H1 (cell line): ENCODE measurements at regions not wholly inside any gene's neighbourhood (a gene's known extent, or its start where the extent isn't known, plus 50 kb on each side); places are given as distances from the start of the nearest gene placed in this dataset.

Source experiments
- CTCF ChIA-PET: fragments of 300-600 bp; sonication (Branson Sonifier 250); formaldehyde crosslinking; loops from one replicate; lab custom pipeline; 2021; ENCODE audit not compliant: partially characterized antibody; lab: Charles Lee
- POLR2A ChIA-PET: fragments of 300-600 bp; sonication (Branson Sonifier 250); formaldehyde crosslinking; loops from one replicate; lab custom pipeline; 2021; ENCODE audit warnings: inconsistent platforms; ENCODE audit not compliant: partially characterized antibody; lab: Charles Lee
- DNase-seq, 2 experiments: peaks; one replicate each; pipeline versions ENCODE4 v3.0.0 to v3.0.0-alpha.2; 2010 to 2022; ENCODE audit warnings: low spot score in 2 of 2, low read depth in 1 of 2, mixed read lengths in 1 of 2
- FAIRE-seq: peaks from 2 replicates; lab custom pipeline; 2011; peaks lifted over from hg19 to GRCh38; lab: Jason Lieb, UNC
- H2AFZ ChIP-seq: 2 replicates; pipeline ENCODE4 v1.8.1; 2012; ENCODE audit warnings: low read length, inconsistent platforms
- H2AK5ac ChIP-seq: 2 replicates; pipeline ENCODE4 v1.6.1; 2013; ENCODE audit warnings: low read depth, low read length
- H2BK120ac ChIP-seq: replicated peaks from 2 replicates; pipeline ENCODE3; 2013; ENCODE audit warnings: low read depth, low read length, inconsistent platforms
- H2BK12ac ChIP-seq: 2 replicates; pipeline ENCODE4 v1.6.1; 2013; ENCODE audit warnings: low read depth, low read length
- H2BK15ac ChIP-seq: 2 replicates; pipeline ENCODE4 v1.6.1; 2013; ENCODE audit warnings: low read length
- H2BK20ac ChIP-seq: 2 replicates; pipeline ENCODE4 v1.6.1; 2013; ENCODE audit warnings: low read length
- H2BK5ac ChIP-seq: 2 replicates; pipeline ENCODE4 v1.6.1; 2013; ENCODE audit warnings: low read depth, low read length
- H3K14ac ChIP-seq: 2 replicates; pipeline ENCODE4 v1.6.1; 2013; ENCODE audit warnings: inconsistent platforms; ENCODE audit not compliant: insufficient read length
- H3K18ac ChIP-seq: 2 replicates; pipeline ENCODE4 v1.6.1; 2013; ENCODE audit warnings: low read length; ENCODE audit errors: extremely low read depth
- H3K23ac ChIP-seq: 2 replicates; pipeline ENCODE4 v1.6.1; 2013; ENCODE audit warnings: inconsistent platforms; ENCODE audit not compliant: insufficient read length
- H3K23me2 ChIP-seq: 2 replicates; pipeline ENCODE4 v1.6.1; 2013; ENCODE audit warnings: low read depth, low read length
- H3K27ac ChIP-seq: 2 replicates; pipeline ENCODE4 v1.6.1; 2011; ENCODE audit warnings: low read depth, low read length, inconsistent platforms
- H3K27me3 ChIP-seq, 4 experiments: replicated peaks in 1 of 4; 1 replicate in 1 of 4; 2 replicates in 3 of 4; pipeline versions ENCODE4 v1.6.1 to v1.8.1; 2011 to 2013; ENCODE audit warnings: low read length in 3 of 4, mild to moderate bottlenecking in 3 of 4, inconsistent platforms in 2 of 4, mixed read lengths in 2 of 4, moderate library complexity in 1 of 4; ENCODE audit not compliant: control insufficient read depth in 3 of 4, insufficient read depth in 3 of 4; ENCODE audit errors: extremely low read depth in 1 of 4
- H3K36me3 ChIP-seq, 4 experiments: 2 replicates each; pipeline versions ENCODE4 v1.6.1 to v1.8.1; 2011 to 2013; ENCODE audit warnings: mild to moderate bottlenecking in 4 of 4, low read length in 3 of 4, moderate library complexity in 2 of 4, control low read depth in 1 of 4, inconsistent platforms in 1 of 4; ENCODE audit not compliant: insufficient read depth in 4 of 4, control insufficient read depth in 2 of 4
- H3K4ac ChIP-seq: replicated peaks from 2 replicates; pipeline ENCODE3; 2013; ENCODE audit warnings: low read length, low read depth, mixed read lengths, inconsistent platforms; ENCODE audit not compliant: insufficient read length
- H3K4me1 ChIP-seq, 4 experiments: replicated peaks in 1 of 4; 1 replicate in 1 of 4; 2 replicates in 3 of 4; pipeline versions ENCODE4 v1.6.1 to v1.8.1; 2011 to 2013; ENCODE audit warnings: low read length in 3 of 4, inconsistent platforms in 2 of 4, mixed read lengths in 1 of 4; ENCODE audit not compliant: insufficient read depth in 4 of 4, control insufficient read depth in 3 of 4
- H3K4me2 ChIP-seq, 2 experiments: 2 replicates each; pipeline versions ENCODE4 v1.6.1 to v1.8.1; 2011 to 2013; ENCODE audit warnings: low read depth in 2 of 2, low read length in 2 of 2, control low read depth in 1 of 2, inconsistent platforms in 1 of 2, mild to moderate bottlenecking in 1 of 2; ENCODE audit not compliant: insufficient read depth in 1 of 2
- H3K4me3 ChIP-seq, 4 experiments: fragments of 200-600, 300-600 bp in 1 of 4; sonication (generic), shearing (Covaris generic), sonication (Bioruptor Twin) in 1 of 4; 2 replicates each; pipeline versions ENCODE4 v1.5.1 to v1.8.1; 2011 to 2016; ENCODE audit warnings: low read length in 4 of 4, low read depth in 3 of 4, control low read depth in 2 of 4, inconsistent platforms in 2 of 4, mild to moderate bottlenecking in 2 of 4, mixed read lengths in 1 of 4, moderate library complexity in 1 of 4; ENCODE audit not compliant: insufficient read depth in 2 of 4; ENCODE audit errors: extremely low read depth in 1 of 4
- H3K56ac ChIP-seq: replicated peaks from 2 replicates; pipeline ENCODE3; 2013; ENCODE audit warnings: low read depth, mild to moderate bottlenecking, mixed read lengths, low read length, inconsistent platforms; ENCODE audit not compliant: insufficient read length
- H3K79me1 ChIP-seq: 2 replicates; pipeline ENCODE4 v1.6.1; 2013; ENCODE audit warnings: low read depth, low read length, control low read depth
- H3K79me2 ChIP-seq, 2 experiments: 2 replicates each; pipeline versions ENCODE4 v1.6.1 to v1.8.1; 2012 to 2013; ENCODE audit warnings: low read length in 2 of 2, mild to moderate bottlenecking in 2 of 2, inconsistent platforms in 1 of 2; ENCODE audit not compliant: insufficient read depth in 2 of 2, control insufficient read depth in 1 of 2
- H3K9ac ChIP-seq, 4 experiments: replicated peaks in 1 of 4; 1 replicate in 1 of 4; 2 replicates in 3 of 4; pipeline versions ENCODE4 v1.6.1 to v1.8.1; 2011 to 2013; ENCODE audit warnings: low read depth in 3 of 4, low read length in 3 of 4, control low read depth in 2 of 4, mild to moderate bottlenecking in 2 of 4, moderate library complexity in 2 of 4, inconsistent platforms in 1 of 4; ENCODE audit errors: extremely low read depth in 1 of 4
- H3K9me3 ChIP-seq, 2 experiments: 2 replicates each; pipeline versions ENCODE4 v1.6.1 to v1.8.1; 2012 to 2013; ENCODE audit warnings: mild to moderate bottlenecking in 2 of 2, moderate library complexity in 2 of 2, control low read depth in 1 of 2, inconsistent platforms in 1 of 2, low read depth in 1 of 2, low read length in 1 of 2, mixed read lengths in 1 of 2; ENCODE audit not compliant: insufficient read depth in 2 of 2
- H4K20me1 ChIP-seq, 2 experiments: replicated peaks in 1 of 2; 2 replicates each; pipeline versions ENCODE3 to v1.8.1; 2011 to 2013; ENCODE audit warnings: inconsistent platforms in 2 of 2, low read length in 2 of 2, mild to moderate bottlenecking in 1 of 2; ENCODE audit not compliant: insufficient read depth in 2 of 2, control insufficient read depth in 1 of 2
- H4K5ac ChIP-seq: 2 replicates; pipeline ENCODE4 v1.6.1; 2013; ENCODE audit warnings: low read length, low read depth, mixed read lengths, inconsistent platforms; ENCODE audit not compliant: insufficient read length
- H4K8ac ChIP-seq: 2 replicates; pipeline ENCODE4 v1.8.0; 2013; ENCODE audit warnings: mild to moderate bottlenecking, moderate library complexity, low read length, inconsistent platforms; ENCODE audit not compliant: insufficient read depth; ENCODE audit errors: extremely low read depth
- H4K91ac ChIP-seq: replicated peaks from 2 replicates; pipeline ENCODE3; 2013; ENCODE audit warnings: low read length, mixed read lengths, inconsistent platforms; ENCODE audit not compliant: insufficient read length
- BACH1 ChIP-seq: IDR thresholded peaks from 2 replicates; pipeline ENCODE4 v1.6.1; 2012; ENCODE audit warnings: low read length, improper control_type of control experiment
- CEBPB ChIP-seq: IDR thresholded peaks from 2 replicates; pipeline ENCODE4 v1.6.1; 2012; ENCODE audit warnings: low read depth, low read length
- CHD1 ChIP-seq: IDR thresholded peaks from 2 replicates; pipeline ENCODE4 v1.6.1; 2012; ENCODE audit warnings: low read depth, low read length, improper control_type of control experiment
- CTCF ChIP-seq, 3 experiments: IDR thresholded peaks; 1 replicate in 2 of 3; 2 replicates in 1 of 3; pipeline versions ENCODE4 v1.5.1 to v1.6.1; 2011; ENCODE audit warnings: low read length in 3 of 3, mild to moderate bottlenecking in 3 of 3, inconsistent platforms in 2 of 3, low read depth in 1 of 3, moderate library complexity in 1 of 3; ENCODE audit not compliant: insufficient read depth in 1 of 3; ENCODE audit errors: control extremely low read depth in 1 of 3
- RAD21 ChIP-seq, 2 experiments: IDR thresholded peaks in 1 of 2; conservative IDR thresholded peaks in 1 of 2; 2 replicates each; pipeline ENCODE4 v1.6.1; 2011; ENCODE audit warnings: low read depth in 2 of 2, low read length in 2 of 2, improper control_type of control experiment in 1 of 2, inconsistent platforms in 1 of 2, mild to moderate bottlenecking in 1 of 2, moderate library complexity in 1 of 2
- WGBS, 2 experiments: shearing (Covaris generic) in 1 of 2; methylation state at CpG; one replicate each; pipeline versions ENCODE4 v1.1.6 to v1.1.7; 2013 to 2015; ENCODE audit warnings: low lambda C conversion rate in 2 of 2, mixed read lengths in 2 of 2, inconsistent platforms in 1 of 2, low coverage in 1 of 2, missing lambda C conversion rate in 1 of 2; ENCODE audit not compliant: insufficient replicate concordance in 2 of 2, insufficient coverage in 1 of 2, insufficient read length in 1 of 2; ENCODE audit errors: extremely low coverage in 1 of 2, missing lambda C conversion rate in 1 of 2; 5-methylcytosine and 5-hydroxymethylcytosine counted together

GRCh38 chr20:1800777-1801176 lies 94.4 kb upstream of the SIRPA start:
- H4K8ac ChIP-seq: no peak overlapping the region
- H4K5ac ChIP-seq: no peak overlapping the region
- WGBS, 2 experiments: 58% methylated on average over 3 of the region's 3 CpGs; no CpG with 5 or more reads in 1 of the 2 experiments
- DNase-seq (no peak), FAIRE-seq (no peak)
- POLR2A ChIA-PET: interaction anchor here (1.1 to 4.5 kb wide), 3 partner anchors 10 to 24 kb away, joined by 3 to 26 read pairs (median 4); no protein-coding TSS in a partner anchor
- no peaks in the 10 kb centered on the region for H3K79me2 ChIP-seq
- no peak overlapping the region for H3K56ac ChIP-seq
- TF ChIP-seq CTCF (IDR thresholded peaks at IDR 0.05; ENCODE audit: control extremely low read depth in 1 of 3, insufficient read depth in 1 of 3, low read depth in 1 of 3, low read length in 3 of 3): peak in 2 of 3 experiments; percentile 21 to 24; a peak in 2 of 4 replicates
- no peak for TF ChIP-seq CEBPB
- no peak for TF ChIP-seq CHD1
- no peak for TF ChIP-seq BACH1
- TF ChIP-seq RAD21 (IDR thresholded peaks at IDR 0.05 in 1 of 2, conservative IDR thresholded peaks at IDR 0.05 in 1 of 2; ENCODE audit: low read depth in 2 of 2, low read length in 2 of 2): peak; percentile 32 to 52; a peak in 3 of 4 replicates
- no peak overlapping the region for H2BK15ac ChIP-seq
- no peak overlapping the region for H3K14ac ChIP-seq
- no peaks in the 10 kb centered on the region for H3K9me3 ChIP-seq
- H3K4me2 ChIP-seq: no peak overlapping the region
- H2BK20ac ChIP-seq: no peak overlapping the region
- H2BK5ac ChIP-seq: no peak overlapping the region
- no peak overlapping the region for H3K23ac ChIP-seq
- H3K23me2 ChIP-seq: peaks cover 13% of the 10 kb centered on the region; the same call in 1 of the 2 replicates
- no peak overlapping the region for H4K91ac ChIP-seq
- no peak overlapping the region for H2BK12ac ChIP-seq
- H3K4me3 ChIP-seq: no peak overlapping the region
- peaks cover 2 to 10% (median 3%) of the 10 kb centered on the region in 4 experiments; a peak in 5 of 7 replicates for H3K4me1 ChIP-seq
- peaks cover 9 to 21% (median 19%) of the 10 kb centered on the region in 4 experiments for H3K27me3 ChIP-seq
- H4K20me1 ChIP-seq: no peaks in the 10 kb centered on the region
- no peak overlapping the region for H3K4ac ChIP-seq
- H3K9ac ChIP-seq: no peak overlapping the region
- no peak overlapping the region for H2AK5ac ChIP-seq
- no peak overlapping the region for H2BK120ac ChIP-seq
- no peak overlapping the region for H3K18ac ChIP-seq
- H3K36me3 ChIP-seq: no peaks in the 10 kb centered on the region
- no peaks in the 10 kb centered on the region for H3K79me1 ChIP-seq
- CTCF ChIA-PET: interaction anchor here (0.7 to 6.3 kb wide), 16 partner anchors 9 to 371 kb away, joined by 3 to 40 read pairs (median 4); no protein-coding TSS in a partner anchor
- no peak overlapping the region for H2AFZ ChIP-seq
- H3K27ac ChIP-seq: no peak overlapping the region
